RPMI7951 (cell line): ENCODE measurements at regions not wholly inside any gene's neighbourhood (a gene's known extent, or its start where the extent isn't known, plus 50 kb on each side); places are given as distances from the start of the nearest gene placed in this dataset.
"Not testable (repeated sequence)": the region's sequence is repeated elsewhere in the genome, so short reads cannot be mapped to it uniquely, and the experiment has no call there.

Experiments
- DNase-seq: peaks from one replicate; pipeline ENCODE4 v3.0.0-alpha.2; 2012; ENCODE audit warnings: low read depth

- no peak for DNase-seq
Measured at GRCh38 chr10:20406281-20407104, 490.6 kb downstream of the NEBL start.

GRCh38 chr10:20405761-20406160 lies 491.4 kb downstream of the NEBL start:
- no peak for DNase-seq

GRCh38 chr10:20405050-20405449 lies 492.1 kb downstream of the NEBL start:
- no peak for DNase-seq

- DNase-seq, result no peak
Measured at GRCh38 chr10:20399772-20400171, 497.3 kb downstream of the NEBL start.

GRCh38 chr10:20396701-20397100 lies 500.4 kb downstream of the NEBL start:
- DNase-seq, result no peak

GRCh38 chr10:20396205-20396604 lies 500.9 kb downstream of the NEBL start:
- DNase-seq, result no peak

- no peak for DNase-seq
Measured at GRCh38 chr10:20391629-20392028, 505.5 kb downstream of the NEBL start.

- DNase-seq, result no peak
Measured at GRCh38 chr10:20381761-20382160, 515.4 kb downstream of the NEBL start.

- DNase-seq, result no peak
Measured at GRCh38 chr10:20380401-20380800, 516.7 kb downstream of the NEBL start.

GRCh38 chr10:20372748-20373147 lies 524.4 kb downstream of the NEBL start:
- no peak for DNase-seq

- DNase-seq, result not testable (repeated sequence)
Measured at GRCh38 chr10:20370977-20371533, 526.1 kb downstream of the NEBL start.

GRCh38 chr10:20369863-20370736 lies 527.0 kb downstream of the NEBL start:
- no peak for DNase-seq

GRCh38 chr10:20363684-20364083 lies 533.4 kb downstream of the NEBL start:
- DNase-seq, result no peak

- DNase-seq, result no peak
Measured at GRCh38 chr10:20355915-20356314, 539.7 kb downstream of the PLXDC2 start.

- DNase-seq, result no peak
Measured at GRCh38 chr10:20355011-20355410, 538.8 kb downstream of the PLXDC2 start.

GRCh38 chr10:20354166-20354565 lies 537.9 kb downstream of the PLXDC2 start:
- no peak for DNase-seq

GRCh38 chr10:20350509-20350908 lies 534.3 kb downstream of the PLXDC2 start:
- no peak for DNase-seq

GRCh38 chr10:20343036-20343435 lies 526.8 kb downstream of the PLXDC2 start:
- no peak for DNase-seq
